ENCODE measurements at regions not wholly inside any gene's neighbourhood (a gene's known extent, or its start where the extent isn't known, plus 50 kb on each side); places are given as distances from the start of the nearest gene placed in this dataset.

GRCh38 chr4:128350449-128351045, 62.9 kb upstream of the PGRMC2 start:
- TF ChIP-seq, protein P1, sequence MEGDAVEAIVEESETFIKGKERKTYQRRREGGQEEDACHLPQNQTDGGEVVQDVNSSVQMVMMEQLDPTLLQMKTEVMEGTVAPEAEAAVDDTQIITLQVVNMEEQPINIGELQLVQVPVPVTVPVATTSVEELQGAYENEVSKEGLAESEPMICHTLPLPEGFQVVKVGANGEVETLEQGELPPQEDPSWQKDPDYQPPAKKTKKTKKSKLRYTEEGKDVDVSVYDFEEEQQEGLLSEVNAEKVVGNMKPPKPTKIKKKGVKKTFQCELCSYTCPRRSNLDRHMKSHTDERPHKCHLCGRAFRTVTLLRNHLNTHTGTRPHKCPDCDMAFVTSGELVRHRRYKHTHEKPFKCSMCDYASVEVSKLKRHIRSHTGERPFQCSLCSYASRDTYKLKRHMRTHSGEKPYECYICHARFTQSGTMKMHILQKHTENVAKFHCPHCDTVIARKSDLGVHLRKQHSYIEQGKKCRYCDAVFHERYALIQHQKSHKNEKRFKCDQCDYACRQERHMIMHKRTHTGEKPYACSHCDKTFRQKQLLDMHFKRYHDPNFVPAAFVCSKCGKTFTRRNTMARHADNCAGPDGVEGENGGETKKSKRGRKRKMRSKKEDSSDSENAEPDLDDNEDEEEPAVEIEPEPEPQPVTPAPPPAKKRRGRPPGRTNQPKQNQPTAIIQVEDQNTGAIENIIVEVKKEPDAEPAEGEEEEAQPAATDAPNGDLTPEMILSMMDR (IDR thresholded peaks at IDR 0.05; ENCODE audit: low read depth, low read length), result no peak
- Histone ChIP-seq H3K27me3 (ENCODE audit: control insufficient read depth, insufficient read depth, low read length) (no peaks in the 10 kb centered on the region), H3K27ac (ENCODE audit: low read depth, low read length) (peak overlapping the region; percentile 40), H3K9me3 (ENCODE audit: control insufficient read depth, insufficient read depth, low read length) (no peaks in the 10 kb centered on the region), H3K4me3 (ENCODE audit: low read depth, low read length) (no peak overlapping the region)
- POLR2A ChIA-PET, result interaction anchor here (1.0 to 2.1 kb wide), 7 partner anchors 8 to 461 kb away, joined by 3 to 23 read pairs (median 10); partner anchors contain the start of gene PGRMC2
- DNase-seq (ENCODE audit: low read depth, low spot score), result no peak
- CTCF ChIA-PET, result interaction anchor here (1.0 kb wide), 1 partner anchor 61 kb away, joined by 3 read pairs; no protein-coding TSS in a partner anchor

- Histone ChIP-seq H3K9me3 (ENCODE audit: control insufficient read depth, insufficient read depth, low read length) (no peaks in the 10 kb centered on the region), H3K27me3 (ENCODE audit: control insufficient read depth, insufficient read depth, low read length) (no peaks in the 10 kb centered on the region), H3K27ac (ENCODE audit: low read depth, low read length) (peak overlapping the region; percentile 40), H3K4me3 (ENCODE audit: low read depth, low read length) (no peak overlapping the region)
- ChIA-PET CTCF (interaction anchor here (0.6 to 1.0 kb wide), 2 partner anchors 61 to 169 kb away, joined by 3 read pairs; no protein-coding TSS in a partner anchor), POLR2A (interaction anchor here (1.0 to 2.1 kb wide), 8 partner anchors 8 to 462 kb away, joined by 3 to 23 read pairs (median 8); partner anchors contain the start of gene PGRMC2)
- DNase-seq (ENCODE audit: low read depth, low spot score), result peak; percentile 91
- TF ChIP-seq, protein P1 (IDR thresholded peaks at IDR 0.05; ENCODE audit: low read depth, low read length), result no peak
These were observed 62.3 kb upstream of the PGRMC2 start for GRCh38 chr4:128349921-128350320.

DNA sequence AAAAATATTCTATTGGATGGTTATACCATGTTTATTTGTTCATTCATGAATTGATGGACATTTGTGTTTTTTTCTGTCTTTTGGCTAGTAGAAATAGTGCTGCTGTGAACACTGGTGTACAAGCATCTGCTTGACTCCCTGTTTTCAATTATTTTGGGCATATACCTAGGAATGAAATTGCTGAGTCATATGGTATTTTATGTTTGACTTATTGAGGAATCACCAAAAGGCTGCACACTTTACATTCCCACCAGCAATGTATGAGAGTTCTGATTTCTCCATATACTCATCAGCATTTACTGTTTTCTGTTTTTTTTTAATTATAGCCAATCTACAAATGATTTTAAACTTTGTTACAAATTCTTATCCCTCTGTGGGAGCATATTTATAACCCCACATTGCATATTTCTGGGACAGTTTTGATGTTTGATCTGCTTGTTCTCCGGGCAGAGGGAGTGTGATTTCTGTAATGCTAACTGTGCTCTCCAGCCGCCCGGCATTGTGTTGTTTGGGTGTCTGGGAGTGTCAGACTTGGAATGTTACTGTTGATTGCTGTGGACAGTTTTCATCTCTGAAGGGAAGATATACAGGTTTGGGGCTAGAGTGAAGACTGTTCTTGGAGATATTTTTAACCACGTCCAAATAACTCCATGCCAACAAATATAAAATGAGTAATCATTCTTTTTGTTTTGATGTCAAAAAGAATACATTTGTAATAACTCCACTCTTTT, 60.5 kb upstream of the PGRMC2 start:
- CTCF ChIA-PET, result no interaction called here
- TF ChIP-seq, protein P1 (IDR thresholded peaks at IDR 0.05; ENCODE audit: low read depth, low read length), result no peak
- H3K27ac ChIP-seq (ENCODE audit: low read depth, low read length), result peak overlapping the region; percentile 63
- no peaks in the 10 kb centered on the region for H3K27me3 ChIP-seq (ENCODE audit: control insufficient read depth, insufficient read depth, low read length)
- POLR2A ChIA-PET, result no interaction called here
- H3K9me3 ChIP-seq (ENCODE audit: control insufficient read depth, insufficient read depth, low read length), result no peaks in the 10 kb centered on the region
- no peak for DNase-seq (ENCODE audit: low read depth, low spot score)
- no peak overlapping the region for H3K4me3 ChIP-seq (ENCODE audit: low read depth, low read length)

GRCh38 chr4:128347175-128347868, 59.7 kb upstream of the PGRMC2 start:
- TF ChIP-seq, protein P1 (IDR thresholded peaks at IDR 0.05; ENCODE audit: low read depth, low read length), result no peak
- POLR2A ChIA-PET, result no interaction called here
- CTCF ChIA-PET, result no interaction called here

More at GRCh38 chr4:128347175-128347868, 59.7 kb upstream of the PGRMC2 start:
- Histone ChIP-seq H3K9me3 (ENCODE audit: control insufficient read depth, insufficient read depth, low read length) (no peaks in the 10 kb centered on the region), H3K27ac (ENCODE audit: low read depth, low read length) (peak overlapping the region; percentile 41), H3K27me3 (ENCODE audit: control insufficient read depth, insufficient read depth, low read length) (no peaks in the 10 kb centered on the region), H3K4me3 (ENCODE audit: low read depth, low read length) (no peak overlapping the region)
- DNase-seq (ENCODE audit: low read depth, low spot score), result no peak

Data from AG04450 (cell line).